Kidney (tissue), 13 donors: ENCODE measurements at regions not wholly inside any gene's neighbourhood (a gene's known extent, or its start where the extent isn't known, plus 50 kb on each side); places are given as distances from the start of the nearest gene placed in this dataset.

Experiments used
- DNase-seq, 5 donors: peaks; one replicate each; pipeline ENCODE4 v3.0.0-alpha.2; 2013 to 2020
- FAIRE-seq: peaks from 2 replicates; lab custom pipeline; 2012; peaks lifted over from hg19 to GRCh38; lab: Jason Lieb, UNC
- H3K27ac ChIP-seq, 2 donors: one replicate each; pipeline ENCODE4 v1.7.0; 2013; ENCODE audit warnings: low read depth in 2 of 2, low read length in 2 of 2, inconsistent platforms in 1 of 2
- H3K27me3 ChIP-seq: one replicate; pipeline ENCODE4 v1.7.1; 2013; ENCODE audit warnings: low read length, inconsistent platforms; ENCODE audit not compliant: control insufficient read depth, insufficient read depth
- H3K36me3 ChIP-seq, 3 donors: one replicate each; pipeline versions ENCODE4 v1.7.0 to v1.7.1; 2013; ENCODE audit warnings: low read length in 3 of 3, control low read depth in 1 of 3, inconsistent platforms in 1 of 3; ENCODE audit not compliant: insufficient read depth in 3 of 3, control insufficient read depth in 2 of 3
- H3K4me1 ChIP-seq, 3 donors: one replicate each; pipeline versions ENCODE4 v1.7.0 to v1.7.1; 2013; ENCODE audit warnings: low read length in 3 of 3, inconsistent platforms in 1 of 3, low read depth in 1 of 3; ENCODE audit not compliant: control insufficient read depth in 2 of 3, insufficient read depth in 2 of 3
- H3K4me3 ChIP-seq, 3 donors: one replicate each; pipeline versions ENCODE4 v1.7.0 to v1.8.1; 2013; ENCODE audit warnings: low read length in 3 of 3, control low read depth in 1 of 3, inconsistent platforms in 1 of 3
- H3K9ac ChIP-seq, 3 donors: one replicate each; pipeline versions ENCODE4 v1.7.0 to v1.7.1; 2013; ENCODE audit warnings: low read length in 3 of 3, control low read depth in 1 of 3, inconsistent platforms in 1 of 3
- H3K9me3 ChIP-seq, 3 donors: one replicate each; pipeline versions ENCODE4 v1.7.0 to v1.7.1; 2013; ENCODE audit warnings: low read length in 3 of 3, control low read depth in 1 of 3, inconsistent platforms in 1 of 3; ENCODE audit not compliant: control insufficient read depth in 2 of 3, insufficient read depth in 1 of 3
- CTCF ChIP-seq: IDR thresholded peaks from 3 replicates; pipeline ENCODE4 v1.5.1; 2012; ENCODE audit warnings: mild to moderate bottlenecking, moderate library complexity, borderline replicate concordance; ENCODE audit not compliant: insufficient read depth; ENCODE audit errors: extremely low read depth
- intact Hi-C: fragments of 100-400 bp; cut with DNase I; formaldehyde crosslinking; loops from one replicate; pipeline ENCODE4 v1.11.1; 2022
- donor health status: control.
- donor health status: control.
- donor health status: control.
- donor health status: control.
- donor health status: control.
- donor health status: DM: yes; HTN: yes; CAD: no.
- donor health status: Normal renal cell carcinoma (clear cell type).

- TF ChIP-seq CTCF: no peak
- no peak for DNase-seq
Measured at GRCh38 chr11:110832539-110832938, 120.3 kb upstream of the ARHGAP20 start.

GRCh38 chr11:110832080-110832479, 119.8 kb upstream of the ARHGAP20 start:
- Histone ChIP-seq H3K4me3 (no peak overlapping the region), H3K27me3 (no peaks in the 10 kb centered on the region), H3K27ac (no peak overlapping the region), H3K9me3 (no peaks in the 10 kb centered on the region), H3K4me1 (no peaks in the 10 kb centered on the region), H3K36me3 (no peaks in the 10 kb centered on the region), H3K9ac (no peak overlapping the region)
- TF ChIP-seq CTCF: no peak
- FAIRE-seq (no peak), DNase-seq (no peak)
- intact Hi-C loops: no loop called here

More at GRCh38 chr11:110832539-110832938, 120.3 kb upstream of the ARHGAP20 start:
- H3K9me3 ChIP-seq: no peaks in the 10 kb centered on the region
- no peak for FAIRE-seq
- H3K27ac ChIP-seq: no peak overlapping the region
- H3K27me3 ChIP-seq: no peaks in the 10 kb centered on the region
- H3K4me1 ChIP-seq: no peaks in the 10 kb centered on the region
- no peak overlapping the region for H3K9ac ChIP-seq
- H3K4me3 ChIP-seq: no peak overlapping the region
- intact Hi-C loops: no loop called here
- H3K36me3 ChIP-seq: no peaks in the 10 kb centered on the region

- Histone ChIP-seq H3K27me3 (no peaks in the 10 kb centered on the region), H3K9me3 (peaks cover 0 to 3% (median 0%) of the 10 kb centered on the region in 3 donors), H3K27ac (no peak overlapping the region), H3K4me1 (no peaks in the 10 kb centered on the region), H3K36me3 (no peaks in the 10 kb centered on the region), H3K9ac (no peak overlapping the region), H3K4me3 (no peak overlapping the region)
- DNase-seq: no peak
- intact Hi-C loops: no loop called here
- TF ChIP-seq CTCF: no peak
- FAIRE-seq: no peak
Measured at GRCh38 chr11:110830747-110831146, 118.5 kb upstream of the ARHGAP20 start.

GRCh38 chr11:110830344-110830743, 118.1 kb upstream of the ARHGAP20 start:
- intact Hi-C loops: no loop called here
- H3K9ac ChIP-seq: no peak overlapping the region
- H3K4me1 ChIP-seq: no peaks in the 10 kb centered on the region
- no peaks in the 10 kb centered on the region for H3K36me3 ChIP-seq
- H3K4me3 ChIP-seq: no peak overlapping the region
- peaks cover 0 to 3% (median 0%) of the 10 kb centered on the region in 3 donors for H3K9me3 ChIP-seq
- no peak for DNase-seq
- no peak for FAIRE-seq
- H3K27ac ChIP-seq: no peak overlapping the region
- no peaks in the 10 kb centered on the region for H3K27me3 ChIP-seq
- no peak for TF ChIP-seq CTCF
